ENCODE measurements at regions not wholly inside any gene's neighbourhood (a gene's known extent, or its start where the extent isn't known, plus 50 kb on each side); places are given as distances from the start of the nearest gene placed in this dataset.

DNA sequence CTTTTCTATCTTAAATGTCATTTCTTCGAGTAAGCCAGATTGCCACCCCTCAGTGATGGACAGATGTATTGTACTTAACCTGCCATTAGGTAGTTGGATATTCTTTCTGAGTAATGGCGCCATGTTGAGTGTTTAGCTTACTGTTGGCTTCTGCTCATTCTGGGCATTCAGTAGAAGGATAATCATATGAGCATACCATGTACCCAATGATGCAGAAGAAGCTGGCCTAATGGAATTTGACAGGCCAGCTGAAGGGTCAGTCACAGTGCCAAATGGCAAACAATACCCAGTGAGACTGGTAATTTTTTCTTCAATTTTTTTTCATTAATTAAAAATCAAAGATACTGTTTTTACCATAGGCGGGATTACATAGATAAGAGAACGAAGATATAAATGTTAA is 1010.8 kb upstream of the EYS start:
- DNase-seq, result no peak
- Mint-ChIP-seq H3K36me3 (no peaks in the 10 kb centered on the region), H3K27ac (no peak overlapping the region), H3K27me3 (ENCODE audit: low read depth in 3 of 3) (peaks cover 0 to 1% (median 0%) of the 10 kb centered on the region in 3 donors), H3K4me1 (no peaks in the 10 kb centered on the region), H3K9me3 (peaks cover 12 to 34% (median 22%) of the 10 kb centered on the region in 6 donors), H3K4me3 (no peak overlapping the region)

DNA sequence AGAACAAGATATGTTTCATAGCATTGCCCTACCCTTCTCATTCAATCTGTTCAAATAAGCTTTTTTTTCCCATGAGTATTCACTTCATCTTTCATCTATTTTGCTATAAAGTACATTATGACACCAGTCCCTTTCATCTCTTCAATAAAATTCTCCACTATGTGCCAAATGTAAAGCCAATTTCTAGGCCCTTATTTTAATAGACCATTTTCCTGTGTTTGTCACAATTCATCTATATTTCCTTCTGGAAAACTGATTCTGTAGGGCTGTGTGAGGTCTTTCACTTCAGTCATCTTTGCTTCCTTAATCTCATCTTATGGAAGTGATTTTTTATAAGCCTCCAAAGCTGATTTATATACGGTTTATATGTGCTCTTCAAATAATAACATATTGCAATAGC is 992.4 kb upstream of the EYS start:
- H3K27me3 Mint-ChIP-seq (ENCODE audit: low read depth in 3 of 3), result peaks cover 0 to 3% (median 0%) of the 10 kb centered on the region in 3 donors
- peaks cover 13 to 42% (median 25%) of the 10 kb centered on the region in 6 donors for H3K9me3 Mint-ChIP-seq
- H3K27ac Mint-ChIP-seq, result no peak overlapping the region
- DNase-seq, result no peak
- H3K36me3 Mint-ChIP-seq, result peaks cover 0 to 3% (median 0%) of the 10 kb centered on the region in 3 donors
- no peak overlapping the region for H3K4me3 Mint-ChIP-seq
- H3K4me1 Mint-ChIP-seq, result no peaks in the 10 kb centered on the region

DNA sequence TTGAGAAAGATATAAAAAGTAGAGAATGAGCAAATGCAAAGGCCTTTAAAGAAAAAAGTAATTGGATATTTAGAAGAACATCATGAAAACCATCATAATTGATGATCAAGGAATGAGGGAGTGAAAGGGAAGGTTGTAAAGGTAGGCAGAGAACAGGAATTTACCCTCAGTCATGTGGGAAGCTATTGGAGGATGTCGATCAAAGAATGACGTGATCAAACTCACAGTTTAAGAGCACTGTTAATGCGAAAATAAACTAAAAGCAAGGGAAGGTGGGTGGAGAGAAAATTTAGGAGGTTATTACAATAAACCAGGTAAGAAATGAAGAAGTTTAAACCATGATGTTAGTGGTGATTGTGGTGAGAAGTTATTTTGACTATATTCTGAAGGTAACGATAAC is 982.6 kb upstream of the EYS start:
- Mint-ChIP-seq H3K36me3 (peaks cover 0 to 3% (median 0%) of the 10 kb centered on the region in 3 donors), H3K9me3 (peaks cover 10 to 46% (median 36%) of the 10 kb centered on the region in 6 donors), H3K27ac (no peak overlapping the region), H3K4me1 (no peaks in the 10 kb centered on the region), H3K4me3 (no peak overlapping the region), H3K27me3 (ENCODE audit: low read depth in 3 of 3) (no peaks in the 10 kb centered on the region)
- DNase-seq, result no peak

DNA sequence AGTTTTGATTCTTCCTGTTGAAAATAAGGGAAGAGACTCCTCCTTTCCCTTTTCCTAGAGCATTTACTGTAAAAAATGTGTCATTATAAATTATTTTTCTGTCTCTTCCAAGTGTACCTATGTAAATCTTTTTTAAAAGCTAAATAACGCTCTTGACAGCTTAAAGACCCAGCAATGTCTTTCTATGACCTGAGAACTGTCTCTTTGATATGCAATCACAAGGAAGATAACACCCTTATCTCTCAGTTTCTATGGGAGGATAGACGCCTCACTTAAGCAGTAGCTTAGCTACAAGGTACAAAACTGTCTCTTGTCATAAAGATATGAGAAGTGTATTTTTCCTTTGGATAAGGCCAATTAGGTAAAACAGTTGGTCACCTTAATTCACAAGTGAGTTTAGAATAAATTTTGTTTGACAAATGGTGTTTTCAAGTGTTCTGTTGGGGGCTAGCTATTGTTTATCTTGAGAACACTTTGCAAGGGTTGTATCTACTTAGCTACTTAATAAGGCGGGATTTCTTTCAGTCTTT is 980.6 kb upstream of the EYS start:
- Mint-ChIP-seq H3K4me1 (no peaks in the 10 kb centered on the region), H3K9me3 (peaks cover 10 to 40% (median 35%) of the 10 kb centered on the region in 6 donors), H3K27ac (no peak overlapping the region), H3K4me3 (no peak overlapping the region), H3K36me3 (no peaks in the 10 kb centered on the region), H3K27me3 (ENCODE audit: low read depth in 3 of 3) (no peaks in the 10 kb centered on the region)
- no peak for DNase-seq

- Mint-ChIP-seq H3K4me1 (no peaks in the 10 kb centered on the region), H3K9me3 (peaks cover 11 to 29% (median 19%) of the 10 kb centered on the region in 6 donors), H3K27me3 (ENCODE audit: low read depth in 3 of 3) (peaks cover 0 to 1% (median 0%) of the 10 kb centered on the region in 3 donors), H3K4me3 (no peak overlapping the region), H3K36me3 (no peaks in the 10 kb centered on the region), H3K27ac (no peak overlapping the region)
- no peak for DNase-seq
Observed at GRCh38 chr6:66675906-66676305, 968.9 kb upstream of the EYS start.

GRCh38 chr6:66664112-66664511 is 957.1 kb upstream of the EYS start:
- no peak overlapping the region for H3K27ac Mint-ChIP-seq
- H3K4me3 Mint-ChIP-seq, result no peak overlapping the region
- DNase-seq, result no peak
- no peaks in the 10 kb centered on the region for H3K4me1 Mint-ChIP-seq
- no peaks in the 10 kb centered on the region for H3K36me3 Mint-ChIP-seq
- no peaks in the 10 kb centered on the region for H3K27me3 Mint-ChIP-seq (ENCODE audit: low read depth in 3 of 3)
- peaks cover 5 to 26% (median 13%) of the 10 kb centered on the region in 6 donors for H3K9me3 Mint-ChIP-seq

GRCh38 chr6:66662721-66663507 is 955.9 kb upstream of the EYS start:
- H3K4me1 Mint-ChIP-seq, result no peaks in the 10 kb centered on the region
- H3K36me3 Mint-ChIP-seq, result no peaks in the 10 kb centered on the region
- no peak overlapping the region for H3K27ac Mint-ChIP-seq
- H3K4me3 Mint-ChIP-seq, result no peak overlapping the region
- peaks cover 2 to 25% (median 12%) of the 10 kb centered on the region in 6 donors for H3K9me3 Mint-ChIP-seq
- DNase-seq, result no peak
- no peaks in the 10 kb centered on the region for H3K27me3 Mint-ChIP-seq (ENCODE audit: low read depth in 3 of 3)

- no peak for DNase-seq
- no peaks in the 10 kb centered on the region for H3K36me3 Mint-ChIP-seq
- no peak overlapping the region for H3K4me3 Mint-ChIP-seq
- H3K4me1 Mint-ChIP-seq, result no peaks in the 10 kb centered on the region
- H3K27ac Mint-ChIP-seq, result no peak overlapping the region
- H3K9me3 Mint-ChIP-seq, result peaks cover 8 to 30% (median 17%) of the 10 kb centered on the region in 6 donors
- no peaks in the 10 kb centered on the region for H3K27me3 Mint-ChIP-seq (ENCODE audit: low read depth in 3 of 3)
Observed at GRCh38 chr6:66662196-66662595, 955.2 kb upstream of the EYS start.

- Mint-ChIP-seq H3K27ac (no peak overlapping the region), H3K36me3 (no peaks in the 10 kb centered on the region), H3K9me3 (peaks cover 24 to 56% (median 39%) of the 10 kb centered on the region in 6 donors), H3K27me3 (ENCODE audit: low read depth in 3 of 3) (peaks cover 0 to 2% (median 0%) of the 10 kb centered on the region in 3 donors), H3K4me1 (no peaks in the 10 kb centered on the region), H3K4me3 (no peak overlapping the region)
- DNase-seq, result no peak
Observed at GRCh38 chr6:66655420-66655819, 948.4 kb upstream of the EYS start.

- no peak for DNase-seq
- Mint-ChIP-seq H3K4me3 (no peak overlapping the region), H3K36me3 (peaks cover 0 to 4% (median 0%) of the 10 kb centered on the region in 3 donors), H3K4me1 (no peaks in the 10 kb centered on the region), H3K27me3 (ENCODE audit: low read depth in 3 of 3) (peaks cover 0 to 2% (median 1%) of the 10 kb centered on the region in 3 donors), H3K9me3 (peaks cover 8 to 45% (median 28%) of the 10 kb centered on the region in 6 donors), H3K27ac (no peak overlapping the region)
Observed at GRCh38 chr6:66638518-66638917, 931.5 kb upstream of the EYS start.

DNA sequence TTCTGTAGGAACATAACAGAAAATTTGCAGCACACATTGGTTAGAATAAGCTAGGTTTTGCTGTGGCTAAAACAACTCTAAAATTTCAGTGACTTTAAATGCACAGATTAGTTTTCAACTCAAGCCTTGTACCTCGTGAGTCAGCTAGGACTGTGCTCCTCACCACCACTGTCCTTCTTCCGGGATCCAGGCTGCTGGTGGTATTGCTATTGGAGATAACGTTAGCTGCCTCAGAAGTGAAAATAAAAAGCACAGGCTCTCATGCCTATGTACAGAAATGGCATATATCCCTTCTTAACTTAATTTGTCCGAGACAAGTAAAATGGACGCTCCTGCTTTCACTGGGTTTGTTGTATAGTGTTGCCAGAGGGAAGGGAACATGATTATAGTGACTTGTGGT is 931.1 kb upstream of the EYS start:
- DNase-seq, result no peak
- Mint-ChIP-seq H3K36me3 (peaks cover 0 to 4% (median 0%) of the 10 kb centered on the region in 3 donors), H3K27ac (no peak overlapping the region), H3K4me1 (no peaks in the 10 kb centered on the region), H3K4me3 (no peak overlapping the region), H3K27me3 (ENCODE audit: low read depth in 3 of 3) (peaks cover 0 to 2% (median 1%) of the 10 kb centered on the region in 3 donors), H3K9me3 (peaks cover 8 to 45% (median 29%) of the 10 kb centered on the region in 6 donors)

GRCh38 chr6:66628917-66629316 is 921.9 kb upstream of the EYS start:
- DNase-seq, result no peak
- Mint-ChIP-seq H3K4me3 (no peak overlapping the region), H3K36me3 (no peaks in the 10 kb centered on the region), H3K9me3 (peaks cover 9 to 40% (median 26%) of the 10 kb centered on the region in 6 donors), H3K27me3 (ENCODE audit: low read depth in 3 of 3) (peaks cover 0 to 2% (median 0%) of the 10 kb centered on the region in 3 donors), H3K4me1 (peaks cover 0 to 2% of the 10 kb centered on the region in 2 donors), H3K27ac (no peak overlapping the region)

DNA sequence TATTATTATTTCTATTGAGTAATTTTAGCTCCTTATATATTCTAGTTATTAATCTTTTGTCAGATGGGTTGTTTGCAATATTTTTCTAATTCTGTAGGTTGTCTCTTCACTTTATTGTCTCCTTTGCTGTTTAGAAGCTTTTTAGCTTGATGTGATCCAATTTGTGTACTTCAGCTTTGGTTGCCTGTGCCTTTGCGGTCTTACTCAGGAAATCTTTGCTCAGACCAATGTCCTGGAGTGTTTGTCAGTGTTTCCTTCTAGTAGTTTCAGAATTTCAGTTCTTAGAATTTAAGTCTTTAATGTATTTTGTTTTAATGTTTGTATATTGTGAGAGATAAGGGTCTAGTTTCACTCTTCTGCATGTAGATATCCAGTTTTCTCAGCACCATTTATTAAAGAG is 916.0 kb upstream of the EYS start:
- Mint-ChIP-seq H3K4me3 (no peak overlapping the region), H3K27ac (no peak overlapping the region), H3K27me3 (ENCODE audit: low read depth in 3 of 3) (peaks cover 0 to 2% (median 0%) of the 10 kb centered on the region in 3 donors), H3K4me1 (no peaks in the 10 kb centered on the region), H3K9me3 (peaks cover 14 to 68% (median 26%) of the 10 kb centered on the region in 6 donors), H3K36me3 (no peaks in the 10 kb centered on the region)
- DNase-seq, result no peak

GRCh38 chr6:66605971-66606370 is 898.9 kb upstream of the EYS start:
- Mint-ChIP-seq H3K9me3 (peaks cover 17 to 44% (median 19%) of the 10 kb centered on the region in 6 donors), H3K36me3 (peaks cover 0 to 2% (median 0%) of the 10 kb centered on the region in 3 donors), H3K27me3 (ENCODE audit: low read depth in 3 of 3) (peaks cover 0 to 2% (median 0%) of the 10 kb centered on the region in 3 donors), H3K4me1 (no peaks in the 10 kb centered on the region), H3K4me3 (no peak overlapping the region), H3K27ac (no peak overlapping the region)
- no peak for DNase-seq
